GM19463 (cell line): ENCODE measurements at regions not wholly inside any gene's neighbourhood (a gene's known extent, or its start where the extent isn't known, plus 50 kb on each side); places are given as distances from the start of the nearest gene placed in this dataset.
A peak's percentile ranks its signal among the peaks of the same experiment; 100 is the strongest.

Experiments used
- ATAC-seq: cut with Tn5 transposase; IDR thresholded peaks from one replicate; pipeline ENCODE4 v1.9.1; 2021; ENCODE audit warnings: mild to moderate bottlenecking, moderate library complexity; ENCODE audit not compliant: unreplicated experiment

- ATAC-seq: no peak
These were observed 2280.4 kb upstream of the PCDH20 start for GRCh38 chr13:63696055-63696454.

GRCh38 chr13:63693696-63694095 is 2278.0 kb upstream of the PCDH20 start:
- no peak for ATAC-seq

GRCh38 chr13:63691474-63691873 is 2275.8 kb upstream of the PCDH20 start:
- no peak for ATAC-seq

- ATAC-seq: no peak
These were observed 2275.0 kb upstream of the PCDH20 start for GRCh38 chr13:63690672-63691071.

GRCh38 chr13:63684822-63685221 is 2269.2 kb upstream of the PCDH20 start:
- ATAC-seq: no peak

GRCh38 chr13:63680704-63681103 is 2265.1 kb upstream of the PCDH20 start:
- no peak for ATAC-seq

GRCh38 chr13:63671296-63671695 is 2255.6 kb upstream of the PCDH20 start:
- ATAC-seq: no peak

- ATAC-seq: no peak
These were observed 2235.7 kb upstream of the PCDH20 start for GRCh38 chr13:63651394-63651793.

GRCh38 chr13:63643543-63643942 is 2227.9 kb upstream of the PCDH20 start:
- ATAC-seq: no peak

- ATAC-seq: peak; percentile 60
These were observed 2220.8 kb upstream of the PCDH20 start for GRCh38 chr13:63636316-63636993.

GRCh38 chr13:63632321-63632720 is 2216.7 kb upstream of the PCDH20 start:
- ATAC-seq: no peak

GRCh38 chr13:63631006-63631405 is 2215.4 kb upstream of the PCDH20 start:
- no peak for ATAC-seq

- no peak for ATAC-seq
These were observed 2213.9 kb upstream of the PCDH20 start for GRCh38 chr13:63629591-63629990.

- ATAC-seq: no peak
These were observed 2212.7 kb upstream of the PCDH20 start for GRCh38 chr13:63628310-63628709.

- no peak for ATAC-seq
These were observed 2210.2 kb upstream of the PCDH20 start for GRCh38 chr13:63625869-63626268.

- no peak for ATAC-seq
These were observed 2199.4 kb upstream of the PCDH20 start for GRCh38 chr13:63614874-63615612.

GRCh38 chr13:63607153-63607552 is 2191.5 kb upstream of the PCDH20 start:
- no peak for ATAC-seq

- no peak for ATAC-seq
These were observed 2190.3 kb upstream of the PCDH20 start for GRCh38 chr13:63605962-63606361.

- no peak for ATAC-seq
These were observed 2189.8 kb upstream of the PCDH20 start for GRCh38 chr13:63605403-63605802.

- ATAC-seq: no peak
These were observed 2180.2 kb upstream of the PCDH20 start for GRCh38 chr13:63595811-63596210.

GRCh38 chr13:63586467-63586866 is 2170.8 kb upstream of the PCDH20 start:
- no peak for ATAC-seq

- ATAC-seq: no peak
These were observed 2163.1 kb upstream of the PCDH20 start for GRCh38 chr13:63578796-63579195.

GRCh38 chr13:63567031-63567430 is 2151.4 kb upstream of the PCDH20 start:
- no peak for ATAC-seq
